NCI-H524 (cell line): ENCODE measurements at regions not wholly inside any gene's neighbourhood (a gene's known extent, or its start where the extent isn't known, plus 50 kb on each side); places are given as distances from the start of the nearest gene placed in this dataset.
A peak's percentile ranks its signal among the peaks of the same experiment; 100 is the strongest.
"Not testable (repeated sequence)": the region's sequence is repeated elsewhere in the genome, so short reads cannot be mapped to it uniquely, and the experiment has no call there.

Experiments used
- DNase-seq, 2 experiments: peaks; one replicate each; lab custom pipeline; 2025; lab: John Stamatoyannopoulos, UW

- no peak for DNase-seq
These were observed 88.9 kb downstream of the MOGAT1 start for GRCh38 chr2:222760301-222760897.

- DNase-seq = no peak
These were observed 90.4 kb downstream of the MOGAT1 start for GRCh38 chr2:222761888-222762287.

GRCh38 chr2:222762342-222762741 is 90.9 kb downstream of the MOGAT1 start:
- DNase-seq = no peak

- DNase-seq = not testable (repeated sequence)
These were observed 94.4 kb downstream of the MOGAT1 start for GRCh38 chr2:222765883-222766282.

- DNase-seq = not testable (repeated sequence)
These were observed 92.8 kb upstream of the ACSL3 start for GRCh38 chr2:222768019-222768418.

GRCh38 chr2:222769446-222769845 is 91.4 kb upstream of the ACSL3 start:
- DNase-seq = no peak

- DNase-seq = no peak
These were observed 90.9 kb upstream of the ACSL3 start for GRCh38 chr2:222769941-222770340.

- no peak for DNase-seq
These were observed 89.0 kb upstream of the ACSL3 start for GRCh38 chr2:222771832-222772231.

- DNase-seq = no peak
These were observed 85.9 kb upstream of the ACSL3 start for GRCh38 chr2:222774941-222775340.

- DNase-seq = no peak
These were observed 84.0 kb upstream of the ACSL3 start for GRCh38 chr2:222776792-222777191.

- no peak for DNase-seq
These were observed 82.4 kb upstream of the ACSL3 start for GRCh38 chr2:222778400-222778799.

- no peak for DNase-seq
These were observed 81.5 kb upstream of the ACSL3 start for GRCh38 chr2:222779145-222779832.

GRCh38 chr2:222780051-222780450 is 80.8 kb upstream of the ACSL3 start:
- DNase-seq = no peak

GRCh38 chr2:222782201-222782730 is 78.6 kb upstream of the ACSL3 start:
- DNase-seq = no peak

GRCh38 chr2:222783592-222783991 is 77.2 kb upstream of the ACSL3 start:
- DNase-seq = no peak

- DNase-seq = no peak
These were observed 69.9 kb upstream of the ACSL3 start for GRCh38 chr2:222790932-222791331.

GRCh38 chr2:222792001-222792611 is 68.7 kb upstream of the ACSL3 start:
- no peak for DNase-seq

- no peak for DNase-seq
These were observed 66.0 kb upstream of the ACSL3 start for GRCh38 chr2:222794585-222795449.

- DNase-seq = no peak
These were observed 65.1 kb upstream of the ACSL3 start for GRCh38 chr2:222795450-222796357.

- no peak for DNase-seq
These were observed 64.3 kb upstream of the ACSL3 start for GRCh38 chr2:222796413-222797103.

GRCh38 chr2:222797261-222797660 is 63.6 kb upstream of the ACSL3 start:
- DNase-seq = peak in 1 of 2 experiments; percentile 11
